ENCODE measurements at regions not wholly inside any gene's neighbourhood (a gene's known extent, or its start where the extent isn't known, plus 50 kb on each side); places are given as distances from the start of the nearest gene placed in this dataset.

- H3K4me3 Mint-ChIP-seq: no peak overlapping the region
- H3K9me3 Mint-ChIP-seq: peaks cover 0 to 3% (median 3%) of the 10 kb centered on the region in 3 donors
- peaks cover 2% of the 10 kb centered on the region for H3K27me3 Mint-ChIP-seq
- H3K4me1 Mint-ChIP-seq: no peaks in the 10 kb centered on the region
- no peak overlapping the region for H3K27ac Mint-ChIP-seq
- no peaks in the 10 kb centered on the region for H3K36me3 Mint-ChIP-seq
Observed at GRCh38 chr19:33948651-33949335, 152.1 kb downstream of the KCTD15 start.

GRCh38 chr19:33950091-33950750 is 153.6 kb downstream of the KCTD15 start:
- H3K4me3 Mint-ChIP-seq: no peak overlapping the region
- H3K4me1 Mint-ChIP-seq: no peaks in the 10 kb centered on the region
- no peaks in the 10 kb centered on the region for H3K36me3 Mint-ChIP-seq
- H3K9me3 Mint-ChIP-seq: peaks cover 0 to 4% (median 3%) of the 10 kb centered on the region in 3 donors
- peaks cover 2% of the 10 kb centered on the region for H3K27me3 Mint-ChIP-seq
- no peak overlapping the region for H3K27ac Mint-ChIP-seq

GRCh38 chr19:33953023-33953422 is 156.4 kb downstream of the KCTD15 start:
- H3K4me3 Mint-ChIP-seq: no peak overlapping the region
- H3K27me3 Mint-ChIP-seq: peaks cover 2% of the 10 kb centered on the region
- peaks cover 0 to 6% (median 4%) of the 10 kb centered on the region in 3 donors for H3K9me3 Mint-ChIP-seq
- no peaks in the 10 kb centered on the region for H3K36me3 Mint-ChIP-seq
- no peaks in the 10 kb centered on the region for H3K4me1 Mint-ChIP-seq
- H3K27ac Mint-ChIP-seq: no peak overlapping the region

DNA sequence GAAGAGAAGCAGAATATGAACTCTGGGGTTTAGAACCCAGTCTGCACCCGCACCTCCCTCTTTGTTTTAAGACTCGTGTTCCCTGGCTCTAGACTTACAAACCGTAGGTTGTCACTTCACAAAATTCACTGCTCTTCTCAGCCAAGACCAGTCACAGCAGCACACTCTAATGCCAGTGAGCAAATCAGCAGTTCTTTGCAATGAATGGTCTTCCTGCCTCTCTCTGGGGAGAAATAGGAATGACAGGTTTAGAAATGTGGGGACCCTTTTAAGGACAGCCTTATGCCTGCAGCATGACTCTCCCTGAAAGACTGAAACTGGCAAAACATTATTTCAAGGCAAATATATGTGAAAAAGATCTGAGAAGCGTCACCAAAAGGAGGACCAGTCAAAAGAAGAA is 156.9 kb downstream of the KCTD15 start:
- Mint-ChIP-seq H3K9me3 (peaks cover 0 to 6% (median 4%) of the 10 kb centered on the region in 3 donors), H3K27me3 (peaks cover 2% of the 10 kb centered on the region), H3K4me1 (no peaks in the 10 kb centered on the region), H3K27ac (no peak overlapping the region), H3K36me3 (no peaks in the 10 kb centered on the region), H3K4me3 (no peak overlapping the region)

- Mint-ChIP-seq H3K36me3 (no peaks in the 10 kb centered on the region), H3K4me3 (no peak overlapping the region), H3K4me1 (no peaks in the 10 kb centered on the region), H3K27me3 (no peaks in the 10 kb centered on the region), H3K27ac (no peak overlapping the region), H3K9me3 (peaks cover 0 to 6% (median 4%) of the 10 kb centered on the region in 3 donors)
Observed at GRCh38 chr19:33954686-33955085, 158.0 kb downstream of the KCTD15 start.

DNA sequence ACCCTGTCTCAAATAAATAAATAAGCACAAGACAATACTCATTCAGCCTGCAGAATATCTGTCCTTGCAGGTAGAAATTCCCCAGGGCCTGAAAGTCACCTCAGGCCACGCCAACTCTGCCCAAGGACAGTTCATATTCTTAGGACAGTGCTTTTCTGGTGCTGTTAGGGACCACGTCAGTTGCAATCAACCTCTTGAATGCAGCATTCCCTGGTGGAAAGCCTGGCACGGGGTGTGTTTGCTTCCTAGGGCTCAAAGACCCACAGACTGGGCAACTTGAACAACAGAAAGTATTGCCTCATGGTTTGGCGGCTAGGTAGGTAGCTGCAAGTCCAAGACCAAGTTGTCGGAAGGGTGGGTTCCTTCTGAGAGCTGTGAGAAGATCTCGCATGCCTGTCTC is 160.3 kb downstream of the KCTD15 start:
- no peak overlapping the region for H3K4me3 Mint-ChIP-seq
- H3K4me1 Mint-ChIP-seq: no peaks in the 10 kb centered on the region
- peaks cover 4 to 11% (median 6%) of the 10 kb centered on the region in 3 donors for H3K9me3 Mint-ChIP-seq
- no peak overlapping the region for H3K27ac Mint-ChIP-seq
- peaks cover 3% of the 10 kb centered on the region for H3K27me3 Mint-ChIP-seq
- peaks cover 2% of the 10 kb centered on the region for H3K36me3 Mint-ChIP-seq

DNA sequence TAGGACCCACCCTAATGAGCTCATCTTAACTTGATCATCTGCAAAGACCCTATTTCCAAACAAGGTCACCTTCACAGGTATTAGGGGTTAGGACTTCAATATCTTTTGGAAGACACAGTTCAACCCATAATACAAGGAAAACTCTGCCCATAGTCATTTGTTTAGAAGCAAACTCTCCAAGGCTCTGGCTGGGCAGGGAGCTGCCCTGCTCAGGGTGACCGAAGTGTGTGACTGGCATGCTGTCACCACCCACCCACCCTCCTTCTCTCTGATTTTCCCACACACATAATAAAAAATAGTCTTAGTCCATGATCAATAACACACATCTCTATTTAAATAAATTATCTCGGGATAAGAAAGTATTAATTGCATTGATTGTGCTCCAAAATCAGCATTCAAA is 161.1 kb downstream of the KCTD15 start:
- Mint-ChIP-seq H3K27me3 (peaks cover 3% of the 10 kb centered on the region), H3K4me1 (no peaks in the 10 kb centered on the region), H3K9me3 (peaks cover 9 to 11% (median 9%) of the 10 kb centered on the region in 3 donors), H3K27ac (no peak overlapping the region), H3K4me3 (no peak overlapping the region), H3K36me3 (peaks cover 2% of the 10 kb centered on the region)

DNA sequence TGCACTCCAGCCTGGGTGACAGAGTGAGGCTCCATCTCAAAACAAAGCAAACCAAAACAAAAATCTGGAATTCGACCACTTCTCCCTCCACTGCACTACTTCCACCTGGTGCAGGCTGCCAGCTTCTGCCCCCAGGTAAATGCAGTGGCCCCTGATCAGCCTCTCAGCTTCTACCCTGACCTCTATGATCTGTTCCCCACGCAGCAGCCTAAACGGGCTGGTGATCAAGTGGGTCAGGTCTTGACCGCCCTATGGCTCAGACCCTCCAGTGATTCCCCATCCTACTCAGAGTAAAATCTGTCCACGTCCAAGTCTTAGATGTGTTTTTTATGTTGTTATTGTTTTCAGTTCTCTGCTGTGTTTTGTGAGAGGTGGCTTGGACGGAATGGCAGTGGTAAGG is 163.9 kb downstream of the KCTD15 start:
- no peak overlapping the region for H3K27ac Mint-ChIP-seq
- no peak overlapping the region for H3K4me3 Mint-ChIP-seq
- H3K4me1 Mint-ChIP-seq: no peaks in the 10 kb centered on the region

GRCh38 chr19:33962161-33962560 is 165.5 kb downstream of the KCTD15 start:
- Mint-ChIP-seq H3K4me3 (no peak overlapping the region), H3K4me1 (no peaks in the 10 kb centered on the region), H3K27me3 (peaks cover 7% of the 10 kb centered on the region)

More for the DNA sequence above, 163.9 kb downstream of the KCTD15 start:
- Mint-ChIP-seq H3K9me3 (peaks cover 7 to 9% (median 8%) of the 10 kb centered on the region in 3 donors), H3K27me3 (peaks cover 7% of the 10 kb centered on the region), H3K36me3 (peaks cover 2% of the 10 kb centered on the region)

DNA sequence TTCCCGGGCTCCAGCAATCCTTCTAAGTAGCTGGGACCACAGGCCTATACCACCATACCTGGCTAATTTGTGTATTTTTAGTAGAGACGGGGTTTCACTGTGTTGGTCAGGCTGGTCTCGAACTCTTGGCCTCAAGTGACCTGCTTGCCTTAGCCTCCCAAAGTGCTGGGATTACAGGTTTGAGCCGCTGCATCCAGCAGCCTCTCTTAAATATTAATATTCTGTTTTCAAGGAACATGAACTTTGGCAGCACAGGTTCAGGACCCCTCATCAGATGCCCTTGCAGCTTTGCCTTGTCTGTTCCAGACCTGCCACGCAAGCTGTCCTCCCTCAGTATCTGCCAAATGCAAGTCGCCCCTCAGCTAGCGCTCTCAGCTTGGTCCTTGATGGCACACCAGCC is 166.8 kb downstream of the KCTD15 start:
- Mint-ChIP-seq H3K27ac (no peak overlapping the region), H3K9me3 (peaks cover 9 to 21% (median 16%) of the 10 kb centered on the region in 3 donors), H3K4me1 (no peaks in the 10 kb centered on the region), H3K27me3 (peaks cover 7% of the 10 kb centered on the region), H3K4me3 (no peak overlapping the region), H3K36me3 (peaks cover 2% of the 10 kb centered on the region)

More at GRCh38 chr19:33962161-33962560, 165.5 kb downstream of the KCTD15 start:
- Mint-ChIP-seq H3K27ac (no peak overlapping the region), H3K9me3 (peaks cover 9 to 14% (median 13%) of the 10 kb centered on the region in 3 donors), H3K36me3 (peaks cover 2% of the 10 kb centered on the region)

DNA sequence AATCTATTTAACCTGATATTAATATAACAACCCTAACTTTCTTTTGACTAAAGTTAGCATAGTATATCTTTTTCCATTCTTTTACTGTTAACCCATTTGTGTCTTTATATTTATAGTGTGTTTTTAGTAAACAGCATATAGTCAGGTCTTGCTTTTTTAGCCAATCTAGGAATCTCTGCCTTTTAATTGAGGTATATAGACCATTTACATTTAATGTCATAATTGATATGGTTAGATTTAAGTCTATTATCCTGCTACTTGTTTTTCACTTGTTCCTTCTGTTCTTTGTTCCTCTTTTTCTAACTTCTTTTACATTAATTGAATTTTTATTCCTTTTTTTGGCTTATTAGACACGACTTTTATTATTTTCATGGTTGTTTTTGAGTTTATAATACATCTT is 174.4 kb downstream of the KCTD15 start:
- Mint-ChIP-seq H3K4me1 (no peaks in the 10 kb centered on the region), H3K27me3 (no peaks in the 10 kb centered on the region), H3K36me3 (peaks cover 2% of the 10 kb centered on the region), H3K4me3 (no peak overlapping the region), H3K9me3 (peaks cover 9 to 36% (median 16%) of the 10 kb centered on the region in 3 donors), H3K27ac (no peak overlapping the region)

- Mint-ChIP-seq H3K4me3 (no peak overlapping the region), H3K27ac (no peak overlapping the region), H3K27me3 (no peaks in the 10 kb centered on the region), H3K4me1 (no peaks in the 10 kb centered on the region), H3K36me3 (no peaks in the 10 kb centered on the region), H3K9me3 (peaks cover 7 to 19% (median 17%) of the 10 kb centered on the region in 3 donors)
Observed at GRCh38 chr19:33977756-33978685, 181.4 kb downstream of the KCTD15 start.

DNA sequence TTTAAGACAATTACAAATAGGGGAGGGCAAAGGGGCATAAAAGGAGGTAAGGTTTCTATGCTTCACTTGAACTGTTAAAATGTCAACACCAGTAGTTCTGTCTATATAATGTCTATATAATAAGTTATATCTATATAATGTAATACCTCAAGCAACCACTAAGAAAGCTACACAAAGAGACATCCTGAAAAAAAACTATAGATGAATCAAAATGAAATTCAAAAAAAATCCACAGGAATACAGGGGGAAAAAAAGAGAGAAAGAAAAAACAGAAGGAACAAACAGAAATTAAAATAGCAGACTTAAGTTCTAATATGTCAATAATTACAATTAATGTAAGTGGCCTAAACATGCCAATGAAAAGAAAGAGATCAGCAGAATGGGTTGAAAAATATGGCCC is 186.0 kb downstream of the KCTD15 start:
- H3K9me3 Mint-ChIP-seq: peaks cover 10 to 28% (median 22%) of the 10 kb centered on the region in 3 donors
- H3K4me1 Mint-ChIP-seq: no peaks in the 10 kb centered on the region
- H3K4me3 Mint-ChIP-seq: no peak overlapping the region
- H3K27me3 Mint-ChIP-seq: no peaks in the 10 kb centered on the region
- no peaks in the 10 kb centered on the region for H3K36me3 Mint-ChIP-seq
- H3K27ac Mint-ChIP-seq: no peak overlapping the region

- H3K9me3 Mint-ChIP-seq: peaks cover 11 to 35% (median 31%) of the 10 kb centered on the region in 3 donors
- no peaks in the 10 kb centered on the region for H3K36me3 Mint-ChIP-seq
- no peak overlapping the region for H3K27ac Mint-ChIP-seq
- peaks cover 4% of the 10 kb centered on the region for H3K27me3 Mint-ChIP-seq
- no peaks in the 10 kb centered on the region for H3K4me1 Mint-ChIP-seq
- H3K4me3 Mint-ChIP-seq: no peak overlapping the region
Observed at GRCh38 chr19:33988601-33989000, 183.7 kb upstream of the LSM14A start.

- no peaks in the 10 kb centered on the region for H3K36me3 Mint-ChIP-seq
- H3K4me1 Mint-ChIP-seq: no peaks in the 10 kb centered on the region
- H3K4me3 Mint-ChIP-seq: no peak overlapping the region
- peaks cover 7% of the 10 kb centered on the region for H3K27me3 Mint-ChIP-seq
- H3K9me3 Mint-ChIP-seq: peaks cover 3 to 6% (median 4%) of the 10 kb centered on the region in 3 donors
- no peak overlapping the region for H3K27ac Mint-ChIP-seq
Observed at GRCh38 chr19:33997690-33998089, 174.6 kb upstream of the LSM14A start.

Data from IgD-negative memory B cell (primary cell).